ENCODE measurements at regions not wholly inside any gene's neighbourhood (a gene's known extent, or its start where the extent isn't known, plus 50 kb on each side); places are given as distances from the start of the nearest gene placed in this dataset.

- TF ChIP-seq POLR2A (IDR thresholded peaks at IDR 0.05) (no peak), CTCF (IDR thresholded peaks at IDR 0.05) (no peak)
Observed at GRCh38 chr17:14460516-14461226, 159.8 kb downstream of the HS3ST3B1 start.

Data from uterus (tissue), 2 donors.